OCI-LY1 (cell line): ENCODE measurements at regions not wholly inside any gene's neighbourhood (a gene's known extent, or its start where the extent isn't known, plus 50 kb on each side); places are given as distances from the start of the nearest gene placed in this dataset.

Experiments
- H2AFZ ChIP-seq: fragments of 200-600 bp; sonication (generic), shearing (Covaris generic); 2 replicates; pipeline ENCODE4 v1.6.0; 2014; ENCODE audit warnings: antibody characterized with exemption, mild to moderate bottlenecking, low read length
- H3F3A ChIP-seq: fragments of 200-600 bp; sonication (generic), shearing (Covaris generic); 2 replicates; pipeline ENCODE4 v1.6.0; 2014; ENCODE audit warnings: mild to moderate bottlenecking, antibody characterized with exemption, low read length, moderate library complexity; ENCODE audit not compliant: insufficient read depth
- H3K27ac ChIP-seq: fragments of 200-600 bp; sonication (generic); 2 replicates; pipeline ENCODE4 v1.5.1; 2014; ENCODE audit warnings: low read length, mixed run types, mild to moderate bottlenecking, low read depth; ENCODE audit not compliant: poor library complexity, severe bottlenecking
- H3K27me3 ChIP-seq: fragments of 200-600 bp; sonication (generic); 2 replicates; pipeline ENCODE4 v1.6.0; 2014; ENCODE audit warnings: antibody characterized with exemption, mild to moderate bottlenecking, low read length, moderate library complexity; ENCODE audit not compliant: insufficient read depth
- H3K36me3 ChIP-seq: fragments of 200-600 bp; sonication (generic); 2 replicates; pipeline ENCODE4 v1.6.1; 2014; ENCODE audit warnings: mild to moderate bottlenecking, antibody characterized with exemption, low read length, moderate library complexity, mixed read lengths; ENCODE audit not compliant: insufficient read depth
- H3K4me1 ChIP-seq: fragments of 200-600 bp; sonication (generic); 2 replicates; pipeline ENCODE4 v1.5.1; 2014; ENCODE audit warnings: mild to moderate bottlenecking, low read length, moderate library complexity; ENCODE audit not compliant: insufficient read depth, severe bottlenecking
- H3K4me2 ChIP-seq: fragments of 200-600 bp; sonication (generic), shearing (Covaris generic); 2 replicates; pipeline ENCODE4 v1.6.1; 2014; ENCODE audit warnings: low read length
- H3K4me3 ChIP-seq: fragments of 200-600 bp; sonication (generic); 2 replicates; pipeline ENCODE4 v1.5.1; 2014; ENCODE audit warnings: low read length, low read depth, mild to moderate bottlenecking, mixed read lengths; ENCODE audit not compliant: poor library complexity, severe bottlenecking
- H3K79me2 ChIP-seq: fragments of 200-600 bp; shearing (Covaris generic); 2 replicates; pipeline ENCODE4 v1.6.1; 2016; ENCODE audit warnings: mixed run types, low read length, mixed read lengths; ENCODE audit not compliant: insufficient read depth
- H3K9ac ChIP-seq: fragments of 200-600 bp; sonication (generic), shearing (Covaris generic); 2 replicates; pipeline ENCODE4 v1.6.1; 2014; ENCODE audit warnings: mild to moderate bottlenecking, low read length, mixed read lengths
- H3K9me2 ChIP-seq: fragments of 200-600 bp; sonication (generic), shearing (Covaris generic); 2 replicates; pipeline ENCODE4 v1.6.1; 2014; ENCODE audit warnings: low read depth, mild to moderate bottlenecking, low read length, mixed read lengths
- H3K9me3 ChIP-seq: fragments of 200-600 bp; shearing (Covaris generic); 2 replicates; pipeline ENCODE4 v1.6.1; 2014; ENCODE audit warnings: low read length, mixed read lengths
- H4K20me1 ChIP-seq: fragments of 200-600 bp; sonication (generic), shearing (Covaris generic); 2 replicates; pipeline ENCODE4 v1.6.0; 2016; ENCODE audit warnings: mild to moderate bottlenecking, low read length; ENCODE audit not compliant: insufficient read depth
- CTCF ChIP-seq: fragments of 200-600 bp; sonication (generic), shearing (Covaris generic); IDR thresholded peaks from 2 replicates; pipeline ENCODE4 v1.5.1; 2017; ENCODE audit warnings: mild to moderate bottlenecking, antibody characterized with exemption, low read length, moderate library complexity, mixed read lengths
- EZH2 ChIP-seq: fragments of 200-600 bp; sonication (generic), shearing (Covaris generic); IDR thresholded peaks from 2 replicates; pipeline ENCODE4 v1.8.0; 2017; ENCODE audit warnings: borderline replicate concordance, mixed run types, mild to moderate bottlenecking, antibody characterized with exemption, low read length, moderate library complexity, mixed read lengths

- no peak overlapping the region for H3K4me3 ChIP-seq
- no peaks in the 10 kb centered on the region for H4K20me1 ChIP-seq
- no peaks in the 10 kb centered on the region for H3K9me2 ChIP-seq
- no peaks in the 10 kb centered on the region for H3F3A ChIP-seq
- no peaks in the 10 kb centered on the region; the same call in 1 of the 2 replicates for H3K27me3 ChIP-seq
- no peaks in the 10 kb centered on the region for H3K4me1 ChIP-seq
- H3K9me3 ChIP-seq, result no peaks in the 10 kb centered on the region
- no peak overlapping the region for H2AFZ ChIP-seq
- H3K27ac ChIP-seq, result no peak overlapping the region
- TF ChIP-seq CTCF (no peak), EZH2 (no peak)
- H3K9ac ChIP-seq, result no peak overlapping the region
- no peak overlapping the region for H3K4me2 ChIP-seq
- no peaks in the 10 kb centered on the region for H3K79me2 ChIP-seq
- no peaks in the 10 kb centered on the region; the same call in 1 of the 2 replicates for H3K36me3 ChIP-seq
These were observed 136.4 kb downstream of the BRD1 start for GRCh38 chr22:49691256-49691655.

GRCh38 chr22:49690454-49690853 lies 137.2 kb downstream of the BRD1 start:
- Histone ChIP-seq H3F3A (no peaks in the 10 kb centered on the region), H3K9me2 (no peaks in the 10 kb centered on the region), H4K20me1 (no peaks in the 10 kb centered on the region), H3K4me3 (no peak overlapping the region), H3K4me2 (no peak overlapping the region), H2AFZ (no peak overlapping the region), H3K27ac (no peak overlapping the region), H3K9me3 (no peaks in the 10 kb centered on the region), H3K9ac (no peak overlapping the region), H3K79me2 (no peaks in the 10 kb centered on the region), H3K27me3 (no peaks in the 10 kb centered on the region; the same call in 1 of the 2 replicates), H3K4me1 (no peaks in the 10 kb centered on the region), H3K36me3 (no peaks in the 10 kb centered on the region; the same call in 1 of the 2 replicates)
- TF ChIP-seq EZH2, result no peak
- TF ChIP-seq CTCF, result no peak

- no peaks in the 10 kb centered on the region for H3K4me1 ChIP-seq
- H3K4me3 ChIP-seq, result no peak overlapping the region
- H3K27me3 ChIP-seq, result no peaks in the 10 kb centered on the region; the same call in 1 of the 2 replicates
- no peak overlapping the region for H3K27ac ChIP-seq
- H3K79me2 ChIP-seq, result no peaks in the 10 kb centered on the region
- H3K9ac ChIP-seq, result no peak overlapping the region
- H3K4me2 ChIP-seq, result no peak overlapping the region
- H4K20me1 ChIP-seq, result no peaks in the 10 kb centered on the region
- no peaks in the 10 kb centered on the region; the same call in 1 of the 2 replicates for H3K36me3 ChIP-seq
- no peaks in the 10 kb centered on the region for H3F3A ChIP-seq
- no peaks in the 10 kb centered on the region for H3K9me2 ChIP-seq
- H2AFZ ChIP-seq, result no peak overlapping the region
- no peak for TF ChIP-seq CTCF
- TF ChIP-seq EZH2, result no peak
- no peaks in the 10 kb centered on the region for H3K9me3 ChIP-seq
These were observed 137.8 kb downstream of the BRD1 start for GRCh38 chr22:49689858-49690257.
